GM19468 (cell line): ENCODE measurements at regions not wholly inside any gene's neighbourhood (a gene's known extent, or its start where the extent isn't known, plus 50 kb on each side); places are given as distances from the start of the nearest gene placed in this dataset.

Source experiments
- ATAC-seq: cut with Tn5 transposase; IDR thresholded peaks from one replicate; pipeline ENCODE4 v1.9.1; 2021; ENCODE audit warnings: mild to moderate bottlenecking, moderate library complexity, moderate number of reproducible peaks; ENCODE audit not compliant: unreplicated experiment; ENCODE audit errors: extremely low read depth

DNA sequence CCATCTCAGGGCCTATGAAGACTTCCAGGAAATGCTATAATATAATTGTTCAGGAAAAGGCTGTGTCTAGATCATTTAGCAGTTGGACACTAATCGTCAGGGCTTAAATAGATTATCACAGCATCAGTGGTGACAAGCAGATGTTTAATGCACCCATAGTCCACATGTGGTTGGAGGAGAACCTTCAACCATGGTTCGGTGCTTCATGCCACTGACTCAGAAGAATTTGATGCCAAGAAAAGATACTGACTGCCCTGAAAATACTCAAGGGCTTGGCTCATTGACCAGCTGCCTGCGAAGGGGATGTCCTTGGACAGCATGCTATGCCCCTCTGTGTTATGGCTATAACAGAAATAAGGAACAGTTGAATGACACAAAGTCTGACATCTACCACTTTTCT is 175.7 kb downstream of the HHIPL2 start:
- ATAC-seq = no peak

- ATAC-seq = no peak
Measured at GRCh38 chr1:222370913-222371675, 176.8 kb downstream of the HHIPL2 start.

GRCh38 chr1:222370081-222370912 is 177.6 kb downstream of the HHIPL2 start:
- no peak for ATAC-seq

DNA sequence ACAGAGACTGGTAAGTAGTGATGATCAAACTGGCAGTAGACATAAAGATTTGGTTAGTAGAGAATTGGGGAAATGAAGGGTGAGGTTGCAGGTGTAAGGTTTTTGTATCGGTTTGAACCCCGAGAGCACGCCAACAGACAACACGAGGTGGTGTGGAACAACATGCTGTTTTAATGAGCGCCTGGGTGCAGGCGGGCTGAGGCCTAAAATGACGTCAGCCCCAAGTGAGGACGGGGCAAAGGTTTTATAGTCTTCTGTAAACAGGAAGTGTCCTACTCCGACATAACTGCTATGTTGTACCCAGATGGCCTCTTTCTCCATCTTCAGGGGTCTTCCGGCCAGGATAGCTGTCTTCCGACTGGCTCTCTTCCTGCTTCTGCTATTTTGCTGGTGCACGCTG is 178.8 kb downstream of the HHIPL2 start:
- no peak for ATAC-seq

DNA sequence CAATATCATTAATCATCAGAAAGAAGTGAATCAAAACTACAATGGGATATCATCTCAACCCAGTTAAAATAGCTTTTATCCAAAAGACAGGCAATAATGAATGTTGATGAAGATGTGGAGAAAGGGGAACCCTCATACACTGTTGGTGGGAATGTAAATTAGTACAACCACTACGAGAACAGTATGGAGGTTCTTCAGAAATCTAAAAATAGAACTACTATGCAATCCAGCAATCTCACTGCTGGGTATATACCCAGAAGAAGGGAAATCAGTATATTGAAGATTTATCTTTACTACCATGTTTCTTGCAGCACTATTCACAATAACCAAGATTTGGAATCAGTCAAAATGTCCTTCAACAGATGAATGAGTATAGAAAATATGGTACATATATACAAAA is 189.8 kb downstream of the HHIPL2 start:
- ATAC-seq = no peak

- no peak for ATAC-seq
Measured at GRCh38 chr1:222357252-222357651, 190.7 kb downstream of the HHIPL2 start.

DNA sequence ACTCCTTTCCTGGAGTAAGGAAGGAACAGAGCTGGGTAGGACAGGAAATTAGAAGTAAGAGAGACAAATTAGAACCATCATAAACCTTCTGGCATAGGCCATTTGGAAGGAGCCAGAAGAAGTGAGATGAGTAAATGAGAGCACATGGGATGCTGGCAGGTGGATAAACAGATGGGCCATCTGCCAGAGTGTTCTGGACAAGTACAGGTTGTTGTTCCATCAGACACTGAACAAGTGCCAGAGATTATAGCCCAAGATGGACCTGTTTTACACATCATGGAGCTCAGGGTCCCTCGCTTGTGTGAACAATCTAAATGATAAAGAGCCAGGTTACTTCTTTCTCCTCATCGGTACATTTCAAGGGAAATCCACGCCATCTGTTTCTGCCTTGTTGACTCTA is 200.3 kb downstream of the HHIPL2 start:
- ATAC-seq = no peak

- no peak for ATAC-seq
Measured at GRCh38 chr1:222346955-222347354, 200.9 kb downstream of the HHIPL2 start.

GRCh38 chr1:222339376-222339947 is 208.4 kb downstream of the HHIPL2 start:
- ATAC-seq = no peak

DNA sequence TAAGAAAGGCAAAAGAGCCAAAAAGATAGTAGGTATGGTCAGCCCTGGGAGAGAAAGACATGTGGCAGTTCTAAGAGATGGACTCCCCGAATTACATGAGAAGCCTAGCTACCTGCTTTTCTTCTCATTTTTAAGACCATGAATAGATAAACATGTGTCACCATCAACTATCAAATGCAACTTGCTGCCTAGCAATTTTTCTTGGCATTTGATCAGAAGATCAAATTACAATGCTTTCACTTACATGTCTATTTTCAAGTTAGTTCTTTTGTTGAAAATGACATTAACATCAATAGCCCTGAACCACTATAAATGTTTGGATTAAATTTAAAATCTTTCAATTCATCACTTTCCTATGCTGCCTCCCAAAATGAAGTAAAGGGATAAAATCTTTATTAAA is 212.3 kb downstream of the HHIPL2 start:
- no peak for ATAC-seq

GRCh38 chr1:222334026-222334680 is 213.8 kb downstream of the HHIPL2 start:
- no peak for ATAC-seq

- ATAC-seq = no peak
Measured at GRCh38 chr1:222331765-222332164, 216.1 kb downstream of the HHIPL2 start.

- no peak for ATAC-seq
Measured at GRCh38 chr1:222331340-222331739, 216.6 kb downstream of the HHIPL2 start.

DNA sequence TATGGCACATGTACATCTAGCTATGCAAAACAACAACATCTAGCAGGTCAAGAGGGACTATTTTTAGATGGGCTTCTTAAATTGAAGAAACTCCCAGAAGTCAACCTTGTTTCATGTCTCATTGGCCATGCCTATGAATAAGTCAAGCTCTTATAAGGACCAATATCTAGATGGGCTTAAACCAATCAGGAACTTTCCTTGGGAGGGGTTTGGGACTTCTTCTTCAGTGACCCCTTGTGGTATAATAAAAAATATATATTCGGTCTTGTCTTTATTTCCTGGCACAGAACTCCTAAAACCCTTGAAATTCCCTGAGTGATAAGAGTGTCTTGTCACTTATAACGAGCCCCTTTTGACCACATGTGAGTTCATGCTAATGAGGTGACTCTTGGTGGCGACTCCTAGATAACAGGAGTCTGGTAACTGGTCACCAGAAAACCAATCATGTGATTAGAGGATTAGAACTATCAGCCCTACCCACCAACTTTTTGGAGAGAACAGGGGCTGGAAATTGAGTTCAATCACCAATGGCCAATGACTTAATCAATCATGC is 218.3 kb downstream of the HHIPL2 start:
- no peak for ATAC-seq

GRCh38 chr1:222326710-222327036 is 221.2 kb downstream of the HHIPL2 start:
- ATAC-seq = no peak

- ATAC-seq = no peak
Measured at GRCh38 chr1:222326006-222326709, 221.7 kb downstream of the HHIPL2 start.

GRCh38 chr1:222325506-222325905 is 222.4 kb downstream of the HHIPL2 start:
- ATAC-seq = no peak

DNA sequence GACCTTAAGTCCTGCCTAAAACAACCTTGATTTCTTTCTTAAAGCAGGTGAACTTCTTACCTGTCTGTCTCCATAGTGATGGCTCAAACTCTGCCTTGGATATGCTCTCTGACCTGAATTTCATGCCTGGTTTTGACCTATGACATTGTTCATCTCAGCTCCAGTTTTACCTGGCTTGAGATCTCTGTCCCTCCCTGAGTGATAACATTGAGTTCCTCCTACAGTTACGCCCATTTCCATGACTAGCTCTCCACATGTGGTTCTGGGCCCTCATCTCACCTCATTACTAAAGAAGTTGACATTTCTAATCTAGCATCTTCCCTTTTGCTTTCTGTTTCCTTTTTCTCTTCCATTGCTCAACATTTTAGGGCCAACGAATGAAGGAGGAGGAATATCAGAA is 233.1 kb downstream of the HHIPL2 start:
- ATAC-seq = no peak

- ATAC-seq = no peak
Measured at GRCh38 chr1:222310836-222311235, 237.1 kb downstream of the HHIPL2 start.

DNA sequence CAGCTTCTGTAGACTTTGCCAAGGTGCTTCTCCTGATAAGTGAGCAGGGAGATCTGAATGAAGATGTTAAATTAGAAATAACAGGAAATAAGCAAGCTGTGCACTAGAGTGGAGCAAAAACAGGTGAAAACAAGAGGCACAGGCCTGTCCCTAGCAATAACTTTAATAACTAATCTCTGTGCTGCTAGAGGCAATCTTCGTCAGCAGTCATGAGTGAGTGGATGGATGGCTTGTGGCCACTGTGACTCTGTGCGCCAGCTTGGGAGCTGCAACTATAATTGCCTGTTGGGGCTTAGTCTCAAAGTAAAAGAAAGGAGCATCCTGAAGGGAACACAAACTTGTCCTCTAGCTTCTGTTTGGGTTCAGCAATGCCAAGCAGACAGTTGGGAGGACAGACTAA is 240.3 kb downstream of the HHIPL2 start:
- no peak for ATAC-seq
